ENCODE measurements at regions not wholly inside any gene's neighbourhood (a gene's known extent, or its start where the extent isn't known, plus 50 kb on each side); places are given as distances from the start of the nearest gene placed in this dataset.
A peak's percentile ranks its signal among the peaks of the same experiment; 100 is the strongest.
"Not testable (repeated sequence)": the region's sequence is repeated elsewhere in the genome, so short reads cannot be mapped to it uniquely, and the experiment has no call there.

- H3K9me3 Mint-ChIP-seq; H3K36me3 Mint-ChIP-seq (ENCODE audit: low read depth); H3K27ac Mint-ChIP-seq; H3K4me3 Mint-ChIP-seq; DNase-seq; H3K27me3 Mint-ChIP-seq; H3K4me1 Mint-ChIP-seq (ENCODE audit: low read depth): not testable (repeated sequence)
These were observed 742.5 kb downstream of the SPATA31A1 start for GRCh38 chr9:40097992-40098391.

GRCh38 chr9:40106003-40106782 lies 750.7 kb downstream of the SPATA31A1 start:
- H3K27me3 Mint-ChIP-seq; H3K36me3 Mint-ChIP-seq (ENCODE audit: low read depth); H3K9me3 Mint-ChIP-seq; H3K4me1 Mint-ChIP-seq (ENCODE audit: low read depth): not testable (repeated sequence)
- DNase-seq, result peak; percentile 70
- Mint-ChIP-seq H3K4me3 (peak overlapping the region; percentile 86), H3K27ac (peak overlapping the region; percentile 85)

GRCh38 chr9:40106783-40107248 lies 751.3 kb downstream of the SPATA31A1 start:
- not testable (repeated sequence) for H3K27me3 Mint-ChIP-seq; H3K27ac Mint-ChIP-seq; H3K4me1 Mint-ChIP-seq (ENCODE audit: low read depth); H3K9me3 Mint-ChIP-seq; H3K36me3 Mint-ChIP-seq (ENCODE audit: low read depth)
- H3K4me3 Mint-ChIP-seq, result peak overlapping the region; percentile 71
- peak; percentile 67 for DNase-seq

GRCh38 chr9:40107251-40107650 lies 751.8 kb downstream of the SPATA31A1 start:
- not testable (repeated sequence) for H3K9me3 Mint-ChIP-seq; H3K27me3 Mint-ChIP-seq; H3K36me3 Mint-ChIP-seq (ENCODE audit: low read depth); H3K4me1 Mint-ChIP-seq (ENCODE audit: low read depth)
- Mint-ChIP-seq H3K27ac (peak overlapping the region; percentile 83), H3K4me3 (peak overlapping the region; percentile 71)
- DNase-seq, result peak; percentile 52

GRCh38 chr9:40108465-40108864 lies 753.0 kb downstream of the SPATA31A1 start:
- not testable (repeated sequence) for H3K36me3 Mint-ChIP-seq (ENCODE audit: low read depth); H3K4me1 Mint-ChIP-seq (ENCODE audit: low read depth); H3K4me3 Mint-ChIP-seq; DNase-seq; H3K9me3 Mint-ChIP-seq; H3K27me3 Mint-ChIP-seq; H3K27ac Mint-ChIP-seq

- H3K27me3 Mint-ChIP-seq; H3K36me3 Mint-ChIP-seq (ENCODE audit: low read depth); H3K9me3 Mint-ChIP-seq; H3K27ac Mint-ChIP-seq; H3K4me1 Mint-ChIP-seq (ENCODE audit: low read depth): not testable (repeated sequence)
- DNase-seq, result peak; percentile 56
- peak overlapping the region; percentile 48 for H3K4me3 Mint-ChIP-seq
These were observed 755.3 kb downstream of the SPATA31A1 start for GRCh38 chr9:40110751-40111150.

- not testable (repeated sequence) for H3K36me3 Mint-ChIP-seq (ENCODE audit: low read depth); H3K27ac Mint-ChIP-seq; H3K4me1 Mint-ChIP-seq (ENCODE audit: low read depth)
These were observed 756.1 kb downstream of the SPATA31A1 start for GRCh38 chr9:40111571-40111970.

GRCh38 chr9:40130598-40130997 lies 775.1 kb downstream of the SPATA31A1 start:
- H3K36me3 Mint-ChIP-seq (ENCODE audit: low read depth); H3K4me1 Mint-ChIP-seq (ENCODE audit: low read depth); H3K9me3 Mint-ChIP-seq; DNase-seq; H3K4me3 Mint-ChIP-seq; H3K27ac Mint-ChIP-seq; H3K27me3 Mint-ChIP-seq: not testable (repeated sequence)

More at GRCh38 chr9:40111571-40111970, 756.1 kb downstream of the SPATA31A1 start:
- H3K9me3 Mint-ChIP-seq, DNase-seq, H3K27me3 Mint-ChIP-seq, H3K4me3 Mint-ChIP-seq: not testable (repeated sequence)

- H3K4me1 Mint-ChIP-seq (ENCODE audit: low read depth); H3K9me3 Mint-ChIP-seq; DNase-seq; H3K4me3 Mint-ChIP-seq; H3K27me3 Mint-ChIP-seq; H3K27ac Mint-ChIP-seq; H3K36me3 Mint-ChIP-seq (ENCODE audit: low read depth): not testable (repeated sequence)
These were observed 813.7 kb downstream of the SPATA31A1 start for GRCh38 chr9:40169204-40169603.

GRCh38 chr9:40173316-40173715 lies 817.8 kb downstream of the SPATA31A1 start:
- H3K27me3 Mint-ChIP-seq; H3K4me1 Mint-ChIP-seq (ENCODE audit: low read depth); H3K9me3 Mint-ChIP-seq; H3K27ac Mint-ChIP-seq; DNase-seq; H3K4me3 Mint-ChIP-seq; H3K36me3 Mint-ChIP-seq (ENCODE audit: low read depth): not testable (repeated sequence)

- H3K4me1 Mint-ChIP-seq (ENCODE audit: low read depth); H3K4me3 Mint-ChIP-seq; H3K27me3 Mint-ChIP-seq; H3K9me3 Mint-ChIP-seq; H3K27ac Mint-ChIP-seq; H3K36me3 Mint-ChIP-seq (ENCODE audit: low read depth); DNase-seq: not testable (repeated sequence)
These were observed 818.6 kb downstream of the SPATA31A1 start for GRCh38 chr9:40174035-40174434.

GRCh38 chr9:40177403-40177802 lies 821.9 kb downstream of the SPATA31A1 start:
- not testable (repeated sequence) for H3K27me3 Mint-ChIP-seq; DNase-seq; H3K27ac Mint-ChIP-seq; H3K4me1 Mint-ChIP-seq (ENCODE audit: low read depth); H3K36me3 Mint-ChIP-seq (ENCODE audit: low read depth); H3K9me3 Mint-ChIP-seq; H3K4me3 Mint-ChIP-seq

- not testable (repeated sequence) for H3K9me3 Mint-ChIP-seq; DNase-seq; H3K4me1 Mint-ChIP-seq (ENCODE audit: low read depth); H3K27me3 Mint-ChIP-seq; H3K4me3 Mint-ChIP-seq; H3K27ac Mint-ChIP-seq; H3K36me3 Mint-ChIP-seq (ENCODE audit: low read depth)
These were observed 835.9 kb downstream of the SPATA31A1 start for GRCh38 chr9:40191403-40191802.

- H3K4me1 Mint-ChIP-seq (ENCODE audit: low read depth); H3K9me3 Mint-ChIP-seq; H3K27ac Mint-ChIP-seq; H3K36me3 Mint-ChIP-seq (ENCODE audit: low read depth); H3K27me3 Mint-ChIP-seq; H3K4me3 Mint-ChIP-seq; DNase-seq: not testable (repeated sequence)
These were observed 836.7 kb downstream of the SPATA31A1 start for GRCh38 chr9:40192162-40192561.

GRCh38 chr9:40196165-40196714 lies 840.8 kb downstream of the SPATA31A1 start:
- not testable (repeated sequence) for H3K4me1 Mint-ChIP-seq (ENCODE audit: low read depth); H3K4me3 Mint-ChIP-seq; H3K27ac Mint-ChIP-seq; H3K9me3 Mint-ChIP-seq; DNase-seq; H3K27me3 Mint-ChIP-seq; H3K36me3 Mint-ChIP-seq (ENCODE audit: low read depth)

- not testable (repeated sequence) for H3K9me3 Mint-ChIP-seq; H3K27me3 Mint-ChIP-seq; DNase-seq; H3K4me1 Mint-ChIP-seq (ENCODE audit: low read depth); H3K4me3 Mint-ChIP-seq; H3K36me3 Mint-ChIP-seq (ENCODE audit: low read depth); H3K27ac Mint-ChIP-seq
These were observed 841.3 kb downstream of the SPATA31A1 start for GRCh38 chr9:40196803-40197202.

Measured in activated T-cell treated with anti-CD3 and anti-CD28 coated beads, Interleukin-2, amount 50 U/mL, for 24 hours (primary cell).